GM19452 (cell line): ENCODE measurements at regions not wholly inside any gene's neighbourhood (a gene's known extent, or its start where the extent isn't known, plus 50 kb on each side); places are given as distances from the start of the nearest gene placed in this dataset.
"Not testable (repeated sequence)": the region's sequence is repeated elsewhere in the genome, so short reads cannot be mapped to it uniquely, and the experiment has no call there.

Experiments used
- ATAC-seq: cut with Tn5 transposase; IDR thresholded peaks from one replicate; pipeline ENCODE4 v1.9.1; 2021; ENCODE audit not compliant: unreplicated experiment

- ATAC-seq = not testable (repeated sequence)
Measured at GRCh38 chrY:22883569-22883968, 100.5 kb upstream of the BPY2 start.

GRCh38 chrY:22887949-22888348 is 96.1 kb upstream of the BPY2 start:
- ATAC-seq = peak; percentile 100

- not testable (repeated sequence) for ATAC-seq
Measured at GRCh38 chrY:22903503-22904192, 80.4 kb upstream of the BPY2 start.

GRCh38 chrY:22915069-22915468 is 69.0 kb upstream of the BPY2 start:
- not testable (repeated sequence) for ATAC-seq

GRCh38 chrY:22927667-22928066 is 56.4 kb upstream of the BPY2 start:
- ATAC-seq = not testable (repeated sequence)

GRCh38 chrY:22933454-22933853 is 50.6 kb upstream of the BPY2 start:
- ATAC-seq = not testable (repeated sequence)
